Activated CD8-positive, alpha-beta memory T cell treated with anti-CD3 and anti-CD28 coated beads, Interleukin-2, amount 50 U/mL, for 1 hour (primary cell): ENCODE measurements at regions not wholly inside any gene's neighbourhood (a gene's known extent, or its start where the extent isn't known, plus 50 kb on each side); places are given as distances from the start of the nearest gene placed in this dataset.
"Not testable (repeated sequence)": the region's sequence is repeated elsewhere in the genome, so short reads cannot be mapped to it uniquely, and the experiment has no call there.

Experiments
- DNase-seq: peaks from one replicate; pipeline ENCODE4 v3.0.0-alpha.2; 2020; ENCODE audit errors: extremely low read depth

- DNase-seq, result no peak
Measured at GRCh38 chr5:87649455-87649854, 236.7 kb upstream of the CCNH start.

GRCh38 chr5:87645224-87645623, 232.5 kb upstream of the CCNH start:
- DNase-seq, result no peak

- DNase-seq, result no peak
Measured at GRCh38 chr5:87640902-87641301, 228.2 kb upstream of the CCNH start.

- DNase-seq, result no peak
Measured at GRCh38 chr5:87627363-87627762, 214.6 kb upstream of the CCNH start.

GRCh38 chr5:87608385-87608784, 195.7 kb upstream of the CCNH start:
- no peak for DNase-seq

- no peak for DNase-seq
Measured at GRCh38 chr5:87605663-87606062, 192.9 kb upstream of the CCNH start.

GRCh38 chr5:87599778-87600177, 187.0 kb upstream of the CCNH start:
- no peak for DNase-seq

- DNase-seq, result no peak
Measured at GRCh38 chr5:87598460-87598859, 185.7 kb upstream of the CCNH start.

GRCh38 chr5:87594566-87594965, 181.8 kb upstream of the CCNH start:
- DNase-seq, result no peak

GRCh38 chr5:87589587-87589986, 176.9 kb upstream of the CCNH start:
- DNase-seq, result no peak

GRCh38 chr5:87588316-87588715, 175.6 kb upstream of the CCNH start:
- no peak for DNase-seq

- not testable (repeated sequence) for DNase-seq
Measured at GRCh38 chr5:87583704-87584103, 171.0 kb upstream of the CCNH start.

- no peak for DNase-seq
Measured at GRCh38 chr5:87582149-87582548, 169.4 kb upstream of the CCNH start.

GRCh38 chr5:87581661-87582060, 168.9 kb upstream of the CCNH start:
- DNase-seq, result no peak

GRCh38 chr5:87579678-87580077, 166.9 kb upstream of the CCNH start:
- DNase-seq, result no peak

- DNase-seq, result no peak
Measured at GRCh38 chr5:87576867-87577266, 164.1 kb upstream of the CCNH start.

- DNase-seq, result not testable (repeated sequence)
Measured at GRCh38 chr5:87576306-87576705, 163.6 kb upstream of the CCNH start.

- no peak for DNase-seq
Measured at GRCh38 chr5:87574106-87574505, 161.4 kb upstream of the CCNH start.

- no peak for DNase-seq
Measured at GRCh38 chr5:87572611-87573010, 159.9 kb upstream of the CCNH start.

- no peak for DNase-seq
Measured at GRCh38 chr5:87572090-87572489, 159.4 kb upstream of the CCNH start.

- DNase-seq, result no peak
Measured at GRCh38 chr5:87570366-87570765, 157.6 kb upstream of the CCNH start.

GRCh38 chr5:87562068-87562467, 149.3 kb upstream of the CCNH start:
- no peak for DNase-seq

GRCh38 chr5:87560528-87560927, 147.8 kb upstream of the CCNH start:
- no peak for DNase-seq

GRCh38 chr5:87551911-87552310, 139.2 kb upstream of the CCNH start:
- DNase-seq, result no peak

- no peak for DNase-seq
Measured at GRCh38 chr5:87541676-87542075, 128.9 kb upstream of the CCNH start.
